Activated CD4-positive, CD25-positive, alpha-beta regulatory T cell treated with anti-CD3 and anti-CD28 coated beads, Interleukin-2, amount 50 U/mL, for 24 hours (primary cell): ENCODE measurements at regions not wholly inside any gene's neighbourhood (a gene's known extent, or its start where the extent isn't known, plus 50 kb on each side); places are given as distances from the start of the nearest gene placed in this dataset.
"Not testable (repeated sequence)": the region's sequence is repeated elsewhere in the genome, so short reads cannot be mapped to it uniquely, and the experiment has no call there.

Experiments used
- ATAC-seq, 2 donors: fragments of 150-1000 bp; cut with Tn5 transposase; one replicate each; pipeline ENCODE4 v1.10.0; 2021; ENCODE audit warnings: mild to moderate bottlenecking in 1 of 2, moderate library complexity in 1 of 2

GRCh38 chr12:97801471-97802059 is 339.0 kb downstream of the RMST start:
- no peak for ATAC-seq

GRCh38 chr12:97805146-97805545 is 342.5 kb downstream of the RMST start:
- no peak for ATAC-seq

GRCh38 chr12:97813301-97813700 is 350.7 kb downstream of the RMST start:
- no peak for ATAC-seq

- no peak for ATAC-seq
Measured at GRCh38 chr12:97821806-97822205, 359.2 kb downstream of the RMST start.

GRCh38 chr12:97835541-97835940 is 372.9 kb downstream of the RMST start:
- no peak for ATAC-seq

- no peak for ATAC-seq
Measured at GRCh38 chr12:97837401-97837800, 374.8 kb downstream of the RMST start.

GRCh38 chr12:97848051-97848450 is 385.4 kb downstream of the RMST start:
- no peak for ATAC-seq

- no peak for ATAC-seq
Measured at GRCh38 chr12:97854477-97854876, 391.9 kb downstream of the RMST start.

GRCh38 chr12:97862072-97862471 is 399.5 kb downstream of the RMST start:
- no peak for ATAC-seq

- no peak for ATAC-seq
Measured at GRCh38 chr12:97875064-97875463, 412.5 kb downstream of the RMST start.

- ATAC-seq = no peak
Measured at GRCh38 chr12:97876780-97877179, 414.2 kb downstream of the RMST start.

- ATAC-seq = no peak
Measured at GRCh38 chr12:97877404-97877803, 414.8 kb downstream of the RMST start.

GRCh38 chr12:97886511-97887176 is 424.0 kb downstream of the RMST start:
- ATAC-seq = no peak

- ATAC-seq = not testable (repeated sequence)
Measured at GRCh38 chr12:97897881-97898280, 435.3 kb downstream of the RMST start.

GRCh38 chr12:97899529-97899928 is 436.9 kb downstream of the RMST start:
- ATAC-seq = no peak

- no peak for ATAC-seq
Measured at GRCh38 chr12:97899956-97900355, 437.4 kb downstream of the RMST start.

- no peak for ATAC-seq
Measured at GRCh38 chr12:97903356-97903755, 440.8 kb downstream of the RMST start.

GRCh38 chr12:97907504-97907903 is 444.9 kb downstream of the RMST start:
- ATAC-seq = no peak

- ATAC-seq = no peak
Measured at GRCh38 chr12:97910559-97910958, 448.0 kb downstream of the RMST start.

GRCh38 chr12:97912943-97913342 is 450.3 kb downstream of the RMST start:
- no peak for ATAC-seq

GRCh38 chr12:97921979-97922722 is 459.5 kb downstream of the RMST start:
- ATAC-seq = no peak

GRCh38 chr12:97923546-97923945 is 460.9 kb downstream of the RMST start:
- ATAC-seq = no peak

GRCh38 chr12:97924122-97924521 is 461.5 kb downstream of the RMST start:
- ATAC-seq = no peak

- no peak for ATAC-seq
Measured at GRCh38 chr12:97927977-97928376, 465.4 kb downstream of the RMST start.
